MM.1S (cell line): ENCODE measurements at regions not wholly inside any gene's neighbourhood (a gene's known extent, or its start where the extent isn't known, plus 50 kb on each side); places are given as distances from the start of the nearest gene placed in this dataset.

Experiments
- DNase-seq: peaks from one replicate; pipeline ENCODE4 v3.0.0-alpha.2; 2015
- H2AFZ ChIP-seq: fragments of 300-600 bp; sonication (generic); 2 replicates; pipeline ENCODE4 v1.6.0; 2016; ENCODE audit warnings: antibody characterized with exemption, low read length
- H3F3A ChIP-seq: fragments of 300-600 bp; sonication (generic); 2 replicates; pipeline ENCODE4 v1.6.1; 2016; ENCODE audit warnings: mild to moderate bottlenecking, antibody characterized with exemption, low read length, moderate library complexity, mixed read lengths; ENCODE audit not compliant: insufficient read depth
- H3K27ac ChIP-seq: fragments of 300-600 bp; sonication (generic); 2 replicates; pipeline ENCODE4 v1.5.1; 2016; ENCODE audit warnings: mild to moderate bottlenecking, low read length
- H3K27me3 ChIP-seq: fragments of 300-600 bp; sonication (generic); replicated peaks from 2 replicates; pipeline ENCODE4 v1.6.0; 2016; ENCODE audit warnings: low read length; ENCODE audit not compliant: insufficient read depth
- H3K36me3 ChIP-seq: fragments of 300-600 bp; sonication (generic); replicated peaks from 2 replicates; pipeline ENCODE4 v1.6.1; 2016; ENCODE audit warnings: mild to moderate bottlenecking, low read length, mixed read lengths; ENCODE audit not compliant: insufficient read depth
- H3K4me1 ChIP-seq: fragments of 300-600 bp; sonication (generic); 2 replicates; pipeline ENCODE4 v1.6.1; 2016; ENCODE audit warnings: low read length, mixed read lengths
- H3K4me2 ChIP-seq: fragments of 300-600 bp; sonication (generic); 2 replicates; pipeline ENCODE4 v1.6.0; 2016; ENCODE audit warnings: low read depth, low read length
- H3K4me3 ChIP-seq: fragments of 300-600 bp; sonication (generic); 2 replicates; pipeline ENCODE4 v1.5.1; 2016; ENCODE audit warnings: low read length, mixed read lengths
- H3K79me2 ChIP-seq: fragments of 300-600 bp; sonication (generic); 2 replicates; pipeline ENCODE4 v1.6.1; 2016; ENCODE audit warnings: mixed run types, low read length, mixed read lengths
- H3K9ac ChIP-seq: fragments of 300-600 bp; sonication (generic); 2 replicates; pipeline ENCODE4 v1.6.1; 2016; ENCODE audit warnings: low read length, mixed read lengths
- H3K9me2 ChIP-seq: fragments of 300-600 bp; sonication (generic); replicated peaks from 2 replicates; pipeline ENCODE4 v1.6.1; 2016; ENCODE audit warnings: mild to moderate bottlenecking, low read length, mixed read lengths; ENCODE audit not compliant: insufficient read depth
- H3K9me3 ChIP-seq: fragments of 300-600 bp; sonication (generic); replicated peaks from 2 replicates; pipeline ENCODE4 v1.6.1; 2016; ENCODE audit warnings: mild to moderate bottlenecking, low read length, mixed read lengths; ENCODE audit not compliant: insufficient read depth
- H4K20me1 ChIP-seq: fragments of 300-600 bp; sonication (generic); 2 replicates; pipeline ENCODE4 v1.6.1; 2016; ENCODE audit warnings: mild to moderate bottlenecking, low read length, moderate library complexity, mixed read lengths; ENCODE audit not compliant: insufficient read depth
- CTCF ChIP-seq: fragments of 300-600 bp; sonication (generic); IDR thresholded peaks from 2 replicates; pipeline ENCODE4 v1.5.1; 2016; ENCODE audit warnings: antibody characterized with exemption, low read length, mixed read lengths
- EZH2 ChIP-seq: fragments of 300-600 bp; sonication (generic); optimal IDR thresholded peaks from 2 replicates; pipeline ENCODE3; 2017; ENCODE audit warnings: low read depth, mild to moderate bottlenecking, antibody characterized with exemption, low read length, mixed read lengths
- EZH2phosphoT487 ChIP-seq: fragments of 300-600 bp; sonication (generic); IDR thresholded peaks from 2 replicates; pipeline ENCODE4 v1.6.1; 2018; ENCODE audit warnings: antibody characterized with exemption, low read length

- no peaks in the 10 kb centered on the region for H3K4me1 ChIP-seq
- H3K9me3 ChIP-seq = no peaks in the 10 kb centered on the region
- no peak overlapping the region for H3K4me3 ChIP-seq
- TF ChIP-seq EZH2phosphoT487 = no peak
- TF ChIP-seq CTCF = no peak
- TF ChIP-seq EZH2 = no peak
- no peaks in the 10 kb centered on the region for H3K27me3 ChIP-seq
- no peak overlapping the region for H3K9ac ChIP-seq
- DNase-seq = no peak
- no peaks in the 10 kb centered on the region for H3K79me2 ChIP-seq
- no peak overlapping the region for H3K4me2 ChIP-seq
- H4K20me1 ChIP-seq = no peaks in the 10 kb centered on the region
- no peak overlapping the region for H2AFZ ChIP-seq
- no peaks in the 10 kb centered on the region for H3K9me2 ChIP-seq
- no peaks in the 10 kb centered on the region for H3F3A ChIP-seq
- H3K36me3 ChIP-seq = no peaks in the 10 kb centered on the region
- no peak overlapping the region for H3K27ac ChIP-seq
Observed at GRCh38 chrX:69307756-69308155, 142.5 kb upstream of the PJA1 start.

- Histone ChIP-seq H3K9me3 (no peaks in the 10 kb centered on the region), H3K27me3 (no peaks in the 10 kb centered on the region), H2AFZ (no peak overlapping the region), H3K27ac (no peak overlapping the region), H3K79me2 (no peaks in the 10 kb centered on the region), H3K4me3 (no peak overlapping the region), H3K9ac (no peak overlapping the region), H3K4me2 (no peak overlapping the region), H4K20me1 (no peaks in the 10 kb centered on the region), H3F3A (no peaks in the 10 kb centered on the region), H3K36me3 (no peaks in the 10 kb centered on the region), H3K4me1 (no peaks in the 10 kb centered on the region), H3K9me2 (no peaks in the 10 kb centered on the region)
- DNase-seq = no peak
- TF ChIP-seq EZH2phosphoT487 = no peak
- TF ChIP-seq EZH2 = no peak
- no peak for TF ChIP-seq CTCF
Observed at GRCh38 chrX:69307029-69307428, 141.8 kb upstream of the PJA1 start.

GRCh38 chrX:69306063-69306404, 140.8 kb upstream of the PJA1 start:
- Histone ChIP-seq H3K9ac (no peak overlapping the region), H3K9me3 (no peaks in the 10 kb centered on the region), H2AFZ (no peak overlapping the region), H3K27ac (no peak overlapping the region), H3K27me3 (no peaks in the 10 kb centered on the region), H3K9me2 (no peaks in the 10 kb centered on the region), H3K36me3 (no peaks in the 10 kb centered on the region), H3K79me2 (no peaks in the 10 kb centered on the region), H3K4me1 (no peaks in the 10 kb centered on the region), H3F3A (no peaks in the 10 kb centered on the region), H3K4me2 (no peak overlapping the region), H3K4me3 (no peak overlapping the region), H4K20me1 (no peaks in the 10 kb centered on the region)
- DNase-seq = no peak
- TF ChIP-seq EZH2phosphoT487 = no peak
- TF ChIP-seq CTCF = no peak
- TF ChIP-seq EZH2 = no peak
